Sciatic nerve (tissue), 2 donors: ENCODE measurements at regions not wholly inside any gene's neighbourhood (a gene's known extent, or its start where the extent isn't known, plus 50 kb on each side); places are given as distances from the start of the nearest gene placed in this dataset.

Experiments used
- ATAC-seq: fragments of 200-7000 bp; cut with Tn5 transposase; one replicate; pipeline ENCODE4 v1.9.1; 2020; ENCODE audit warnings: mild to moderate bottlenecking, moderate library complexity
- DNase-seq: peaks from one replicate; pipeline ENCODE4 v3.0.0-alpha.2; 2020; ENCODE audit warnings: low spot score
- intact Hi-C: fragments of 100-400 bp; cut with DNase I; formaldehyde crosslinking; loops from one replicate; pipeline ENCODE4 v1.14.2; 2022
- donor health status: DM: no; HTN: no; CAD: no.
- donor health status: DM: no; HTN: no; CAD: no.

GRCh38 chr4:108320061-108320460 is 151.3 kb upstream of the LEF1 start:
- ATAC-seq: no peak
- DNase-seq: no peak
- intact Hi-C loops: no loop called here

- DNase-seq (no peak), ATAC-seq (no peak)
- intact Hi-C loops: no loop called here
Measured at GRCh38 chr4:108317377-108317776, 148.6 kb upstream of the LEF1 start.

- no peak for ATAC-seq
- intact Hi-C loops: no loop called here
Measured at GRCh38 chr4:108315694-108316093, 147.0 kb upstream of the LEF1 start.

GRCh38 chr4:108314900-108315589 is 146.3 kb upstream of the LEF1 start:
- ATAC-seq (no peak), DNase-seq (no peak)
- intact Hi-C loops: no loop called here

More at GRCh38 chr4:108315694-108316093, 147.0 kb upstream of the LEF1 start:
- DNase-seq: no peak

- intact Hi-C loops: no loop called here
- ATAC-seq (no peak), DNase-seq (no peak)
Measured at GRCh38 chr4:108313546-108314339, 145.0 kb upstream of the LEF1 start.

GRCh38 chr4:108311313-108311712 is 142.6 kb upstream of the LEF1 start:
- intact Hi-C loops: no loop called here
- no peak for ATAC-seq
- no peak for DNase-seq

- no peak for ATAC-seq
- intact Hi-C loops: loop anchor here (10.0 kb wide), 1 partner anchor 1729 kb away; no protein-coding TSS in a partner anchor
- DNase-seq: no peak
Measured at GRCh38 chr4:108303488-108304177, 134.9 kb upstream of the LEF1 start.

GRCh38 chr4:108301545-108302251 is 133.0 kb upstream of the LEF1 start:
- intact Hi-C loops: loop anchor here (10.0 kb wide), 1 partner anchor 1727 kb away; no protein-coding TSS in a partner anchor
- ATAC-seq (no peak), DNase-seq (no peak)

- intact Hi-C loops: no loop called here
- ATAC-seq: no peak
Measured at GRCh38 chr4:108297605-108298004, 128.9 kb upstream of the LEF1 start.

GRCh38 chr4:108292229-108292628 is 123.5 kb upstream of the LEF1 start:
- no peak for ATAC-seq
- no peak for DNase-seq
- intact Hi-C loops: no loop called here

More at GRCh38 chr4:108297605-108298004, 128.9 kb upstream of the LEF1 start:
- no peak for DNase-seq

- intact Hi-C loops: no loop called here
- ATAC-seq: no peak
- no peak for DNase-seq
Measured at GRCh38 chr4:108291137-108291536, 122.4 kb upstream of the LEF1 start.

- DNase-seq (no peak), ATAC-seq (no peak)
Measured at GRCh38 chr4:108287834-108288413, 119.2 kb upstream of the LEF1 start.

GRCh38 chr4:108280072-108280471 is 111.3 kb upstream of the LEF1 start:
- ATAC-seq (no peak), DNase-seq (no peak)
- intact Hi-C loops: no loop called here

More at GRCh38 chr4:108287834-108288413, 119.2 kb upstream of the LEF1 start:
- intact Hi-C loops: no loop called here

- intact Hi-C loops: no loop called here
- DNase-seq (no peak), ATAC-seq (peak; percentile 50)
Measured at GRCh38 chr4:108276690-108277089, 108.0 kb upstream of the LEF1 start.

GRCh38 chr4:108272986-108273385 is 104.3 kb upstream of the LEF1 start:
- intact Hi-C loops: no loop called here
- no peak for DNase-seq
- no peak for ATAC-seq

- ATAC-seq: no peak
- DNase-seq: no peak
- intact Hi-C loops: no loop called here
Measured at GRCh38 chr4:108272561-108272960, 103.8 kb upstream of the LEF1 start.

GRCh38 chr4:108272046-108272445 is 103.3 kb upstream of the LEF1 start:
- DNase-seq (no peak), ATAC-seq (no peak)
- intact Hi-C loops: no loop called here

- intact Hi-C loops: no loop called here
- ATAC-seq (no peak), DNase-seq (no peak)
Measured at GRCh38 chr4:108270466-108271450, 102.0 kb upstream of the LEF1 start.
